ENCODE measurements at regions not wholly inside any gene's neighbourhood (a gene's known extent, or its start where the extent isn't known, plus 50 kb on each side); places are given as distances from the start of the nearest gene placed in this dataset.

DNA sequence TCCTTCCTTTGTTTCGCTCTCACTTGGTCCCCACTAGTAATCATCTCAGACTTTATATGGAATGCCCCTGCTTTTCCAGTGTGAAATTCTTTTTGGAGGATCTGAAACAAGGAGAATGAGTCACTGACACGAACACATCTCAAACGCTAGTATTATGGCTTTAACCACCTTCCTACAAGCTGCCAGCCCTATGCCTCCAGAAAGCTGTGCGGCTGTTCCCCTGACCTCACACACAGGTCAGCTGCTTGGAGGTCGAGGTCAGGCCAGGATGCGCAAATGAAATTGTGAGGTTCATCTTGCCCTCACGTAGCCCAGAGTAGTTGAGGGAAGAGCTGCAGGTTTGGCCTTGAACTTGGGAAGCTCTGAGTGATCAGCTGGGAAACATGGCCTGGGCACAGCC, 449.8 kb downstream of the FGF9 start:
- DNase-seq (ENCODE audit: low spot score) (no peak), FAIRE-seq (no peak)

DNA sequence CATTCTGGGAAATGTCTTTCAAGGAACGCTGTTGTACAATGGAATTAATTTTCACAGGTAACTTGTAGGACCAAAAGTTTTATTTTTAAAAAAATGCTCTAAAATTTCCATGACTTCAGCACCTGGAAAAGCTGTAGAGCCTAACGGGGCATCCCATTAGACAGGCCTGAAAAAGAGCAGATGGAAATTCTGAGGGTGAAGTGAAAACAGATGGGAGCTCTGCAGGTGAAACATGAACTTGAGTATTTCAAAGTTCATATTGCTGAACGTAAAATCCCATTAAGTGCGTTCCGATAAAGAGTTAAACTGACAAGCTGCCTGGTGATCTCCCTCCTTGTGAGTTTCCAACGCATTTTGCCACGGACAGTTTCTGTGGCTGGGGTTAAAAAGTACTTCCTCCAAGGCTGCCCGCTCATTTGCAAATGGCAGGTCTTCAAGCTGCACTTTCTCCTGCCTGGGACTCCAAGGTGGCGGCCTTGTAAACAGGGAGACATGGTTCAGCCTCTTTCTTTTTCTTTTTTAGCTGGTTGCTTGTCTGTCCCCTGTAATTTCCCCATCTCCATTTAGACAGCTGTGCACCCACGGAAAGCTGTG, 450.4 kb downstream of the FGF9 start:
- FAIRE-seq, result no peak

DNA sequence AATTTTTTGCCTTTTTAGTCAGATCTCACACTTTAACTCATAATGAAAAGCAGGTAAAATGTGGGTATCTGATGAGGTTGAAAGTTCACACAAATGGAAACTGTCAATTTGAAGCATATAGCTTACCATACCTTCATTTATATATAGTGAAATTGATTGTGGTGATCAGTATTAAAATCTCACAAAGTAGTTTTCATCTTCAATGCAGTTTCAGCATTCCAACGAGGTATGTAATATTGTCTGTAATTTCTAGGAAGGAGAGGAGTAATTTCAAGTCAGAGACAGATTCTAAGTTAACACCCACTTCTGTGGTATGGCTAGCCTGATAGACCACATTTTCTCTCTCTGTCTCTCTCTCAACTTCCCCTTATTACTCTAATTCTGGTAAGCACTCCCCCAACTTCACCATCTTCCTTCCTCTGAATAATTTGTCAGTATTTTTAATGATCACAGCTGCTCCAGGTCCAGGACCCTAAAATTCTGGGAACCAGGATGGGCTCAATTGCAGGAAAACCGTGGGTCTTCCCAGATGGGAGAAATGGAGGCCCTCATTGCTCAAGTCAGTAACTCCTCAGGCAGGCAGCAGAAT, 455.7 kb downstream of the FGF9 start:
- no peak for DNase-seq (ENCODE audit: low spot score)
- FAIRE-seq, result no peak

More for the DNA sequence above, 450.4 kb downstream of the FGF9 start:
- DNase-seq (ENCODE audit: low spot score), result no peak

- FAIRE-seq (no peak), DNase-seq (ENCODE audit: low spot score) (no peak)
Observed at GRCh38 chr13:22127277-22128164, 456.6 kb downstream of the FGF9 start.

- FAIRE-seq (no peak), DNase-seq (ENCODE audit: low spot score) (no peak)
Observed at GRCh38 chr13:22128441-22129408, 457.9 kb downstream of the FGF9 start.

DNA sequence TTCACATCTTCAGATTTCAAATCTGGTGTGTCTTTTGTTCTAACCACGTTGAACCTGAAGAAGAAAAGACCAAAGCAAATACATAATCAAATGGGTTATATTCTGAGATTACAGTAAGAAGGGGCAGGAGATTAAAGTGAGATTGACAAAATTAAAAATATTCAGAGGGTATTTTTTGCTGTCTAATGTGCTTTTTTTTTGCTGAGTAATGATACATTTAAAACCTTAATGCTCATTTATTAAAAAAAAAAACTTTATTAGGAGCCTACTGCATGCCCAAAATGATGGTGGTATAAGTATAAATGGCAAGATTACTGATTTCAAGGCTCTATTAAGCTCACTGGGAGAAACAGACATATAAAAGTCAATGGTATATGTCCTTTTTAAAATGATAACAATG, 459.4 kb downstream of the FGF9 start:
- DNase-seq (ENCODE audit: low spot score) (no peak), FAIRE-seq (no peak)

GRCh38 chr13:22134261-22134660, 463.4 kb downstream of the FGF9 start:
- no peak for FAIRE-seq
- DNase-seq (ENCODE audit: low spot score), result no peak

GRCh38 chr13:22135446-22135845, 464.6 kb downstream of the FGF9 start:
- no peak for DNase-seq (ENCODE audit: low spot score)
- FAIRE-seq, result no peak

- no peak for DNase-seq (ENCODE audit: low spot score)
- FAIRE-seq, result no peak
Observed at GRCh38 chr13:22137361-22138050, 466.6 kb downstream of the FGF9 start.

DNA sequence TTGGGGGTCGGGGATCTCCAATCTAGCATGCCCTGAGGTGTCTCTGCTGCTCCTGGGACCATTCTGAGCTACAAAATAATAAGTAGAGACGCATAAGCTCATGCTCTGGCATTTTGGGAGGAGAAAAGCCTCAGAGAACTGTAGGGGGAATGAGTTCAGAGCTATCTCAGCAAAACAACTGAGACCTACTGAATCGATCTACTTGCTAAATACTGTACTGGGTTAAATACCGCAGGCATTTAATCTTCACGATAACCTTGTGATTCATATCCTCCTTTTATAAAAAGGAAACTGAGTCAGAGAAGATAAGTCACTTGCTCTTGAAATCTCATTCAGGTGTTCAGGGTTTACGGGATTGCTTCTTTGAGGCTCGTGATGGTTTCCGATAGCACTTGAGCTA, 468.1 kb downstream of the FGF9 start:
- DNase-seq (ENCODE audit: low spot score), result no peak
- no peak for FAIRE-seq

DNA sequence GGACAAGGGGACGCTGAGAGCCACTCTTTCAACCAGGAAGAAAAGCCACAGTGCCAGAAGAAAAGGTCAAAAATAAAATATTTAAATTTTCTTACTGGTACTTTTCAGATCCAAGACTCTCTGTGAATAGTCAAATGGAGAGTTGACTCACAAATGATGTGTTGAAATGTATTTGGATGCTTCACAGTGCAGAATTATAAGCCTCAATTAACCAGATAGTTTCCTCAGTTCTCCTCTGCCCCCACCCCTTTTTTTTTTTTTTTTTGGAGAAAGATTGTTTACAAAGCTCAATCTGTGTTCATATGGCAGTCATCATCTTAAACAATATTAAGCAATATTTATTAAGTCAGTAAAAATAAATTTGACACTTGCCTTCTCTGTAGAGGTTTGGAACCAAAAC, 470.8 kb downstream of the FGF9 start:
- DNase-seq (ENCODE audit: low spot score) (no peak), FAIRE-seq (no peak)

DNA sequence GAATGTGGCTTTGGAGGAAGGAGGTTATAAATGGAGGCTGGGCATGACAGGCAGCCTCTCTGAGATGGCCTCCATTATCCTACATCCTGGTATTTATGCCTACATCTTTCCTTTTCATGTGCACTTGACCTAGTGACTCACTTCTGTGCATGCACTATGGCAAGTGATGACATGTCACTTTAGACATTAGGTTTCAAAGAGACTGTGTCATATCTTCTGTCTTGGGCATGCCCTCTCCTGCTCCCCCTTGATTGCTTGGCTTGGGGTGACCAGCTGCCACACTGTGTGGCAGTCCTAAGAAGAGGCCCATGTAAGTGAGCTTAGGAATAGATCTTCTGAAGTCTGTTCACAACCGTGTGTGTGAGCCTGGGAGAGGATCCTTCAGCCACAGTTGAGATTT, 472.8 kb downstream of the FGF9 start:
- DNase-seq (ENCODE audit: low spot score) (no peak), FAIRE-seq (no peak)

DNA sequence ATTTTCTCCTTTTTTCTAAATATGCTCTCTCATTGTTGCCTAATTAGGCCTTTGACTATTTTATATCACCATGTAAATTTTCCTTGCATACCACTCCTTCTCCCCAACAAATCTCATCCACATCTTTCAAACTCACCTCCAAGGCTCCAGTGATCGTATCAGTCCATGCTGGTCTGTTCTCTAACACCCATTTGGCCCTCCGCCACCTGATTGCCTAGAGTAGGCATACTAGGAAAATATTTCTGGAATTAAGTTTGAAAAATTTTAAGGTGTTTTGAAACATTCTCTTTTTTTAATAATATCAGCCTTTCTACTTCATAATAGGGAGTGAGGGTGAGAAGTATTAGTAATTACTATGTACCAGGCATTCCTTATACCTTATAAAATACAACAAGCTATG, 473.9 kb downstream of the FGF9 start:
- no peak for FAIRE-seq
- no peak for DNase-seq (ENCODE audit: low spot score)

GRCh38 chr13:22148187-22148586, 477.3 kb downstream of the FGF9 start:
- FAIRE-seq (no peak), DNase-seq (ENCODE audit: low spot score) (no peak)

DNA sequence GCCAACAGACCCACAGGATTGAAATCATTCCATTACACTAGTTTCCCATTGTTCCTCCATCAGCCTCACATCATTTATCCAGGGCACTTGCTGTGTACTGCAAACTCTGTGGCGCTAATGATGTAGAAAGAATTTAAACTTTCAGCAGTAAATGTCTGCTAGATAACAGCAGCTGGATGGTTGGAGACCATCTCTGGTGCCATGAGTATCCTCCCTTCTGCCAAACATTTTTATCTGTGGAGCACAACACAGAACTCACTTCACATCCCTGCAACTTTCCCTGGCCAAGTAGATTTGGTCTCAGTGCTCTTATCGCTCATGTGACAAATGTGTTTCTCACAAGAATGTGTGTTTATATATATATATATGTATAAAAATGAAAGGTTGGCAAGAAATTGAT, 481.9 kb downstream of the FGF9 start:
- FAIRE-seq, result no peak
- no peak for DNase-seq (ENCODE audit: low spot score)

- DNase-seq (ENCODE audit: low spot score) (no peak), FAIRE-seq (no peak)
Observed at GRCh38 chr13:22154041-22154440, 483.2 kb downstream of the FGF9 start.

GRCh38 chr13:22161871-22162270, 491.0 kb downstream of the FGF9 start:
- DNase-seq (ENCODE audit: low spot score), result no peak
- FAIRE-seq, result no peak

- DNase-seq (ENCODE audit: low spot score), result no peak
- FAIRE-seq, result no peak
Observed at GRCh38 chr13:22162889-22163288, 492.0 kb downstream of the FGF9 start.

DNA sequence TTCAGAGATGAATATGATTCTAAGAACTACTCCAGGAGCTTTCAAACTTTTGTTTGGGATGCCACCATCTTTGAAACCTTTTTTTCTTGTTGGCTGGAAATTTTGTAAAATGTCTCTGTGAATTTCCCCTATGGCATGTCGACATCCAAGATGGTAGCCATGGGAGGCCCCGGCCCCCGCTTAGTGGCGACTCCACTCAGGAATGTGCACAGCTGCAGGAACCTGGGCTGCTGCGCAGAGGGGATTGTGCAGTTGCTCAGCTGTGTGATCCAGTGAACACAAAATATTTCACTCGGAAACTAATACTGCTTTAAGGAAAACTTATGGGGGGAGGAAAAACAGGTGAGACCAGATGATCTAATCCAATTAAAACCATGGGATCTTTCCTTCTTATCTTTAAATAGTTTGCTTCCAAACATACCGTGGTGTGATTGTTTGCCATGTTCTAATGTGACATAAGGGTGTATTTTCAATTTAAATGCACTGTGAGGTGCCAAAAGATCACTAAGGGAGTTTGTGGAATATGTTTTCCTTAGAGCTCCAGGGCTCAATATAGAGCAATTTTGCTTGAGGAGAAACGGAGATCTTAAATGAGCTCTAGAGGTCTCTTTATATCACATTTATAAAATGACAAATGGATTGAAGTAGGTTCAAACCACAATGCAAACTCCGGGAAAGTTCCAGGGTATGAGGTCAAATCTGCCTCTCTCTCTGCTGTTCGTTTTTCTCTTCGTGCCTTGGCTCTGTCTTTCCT, 497.7 kb downstream of the FGF9 start:
- no peak for DNase-seq (ENCODE audit: low spot score)
- no peak for FAIRE-seq

- FAIRE-seq (no peak), DNase-seq (ENCODE audit: low spot score) (no peak)
Observed at GRCh38 chr13:22169473-22169872, 498.6 kb downstream of the FGF9 start.
